PC-9 (cell line): ENCODE measurements at regions not wholly inside any gene's neighbourhood (a gene's known extent, or its start where the extent isn't known, plus 50 kb on each side); places are given as distances from the start of the nearest gene placed in this dataset.

Experiments
- BruUV-seq: library from RNA; stranded (reverse); fragments of 400-500 nt; replicated peaks from 2 replicates; lab custom pipeline; 2021; lab: Mats Ljungman, UMichigan
- CTCF ChIA-PET: fragments of 300-600 bp; sonication (Branson Sonifier 250); formaldehyde crosslinking; loops from one replicate; lab custom pipeline; 2022; ENCODE audit warnings: antibody characterized with exemption; lab: Charles Lee
- POLR2A ChIA-PET: fragments of 300-600 bp; sonication (Branson Sonifier 250); formaldehyde crosslinking; loops from one replicate; lab custom pipeline; 2022; ENCODE audit warnings: antibody characterized with exemption; ENCODE audit not compliant: unreplicated experiment; lab: Charles Lee
- DNase-seq, 2 experiments: peaks; one replicate each; pipeline versions ENCODE4 v3.0.0 to v3.0.0-alpha.2; 2015 to 2022; ENCODE audit warnings: mixed read lengths in 1 of 2
- H2AFZ ChIP-seq: fragments of 200-600 bp; sonication (generic); 2 replicates; pipeline ENCODE4 v1.8.1; 2017; ENCODE audit warnings: antibody characterized with exemption
- H3F3A ChIP-seq: fragments of 200-600 bp; sonication (generic); 2 replicates; pipeline ENCODE4 v1.8.1; 2017; ENCODE audit warnings: antibody characterized with exemption, mild to moderate bottlenecking, low read depth; ENCODE audit not compliant: insufficient read depth
- H3K27ac ChIP-seq: fragments of 200-600 bp; sonication (generic); 2 replicates; pipeline ENCODE4 v1.6.1; 2016; ENCODE audit warnings: mixed run types
- H3K27me3 ChIP-seq: fragments of 200-600 bp; sonication (generic); 2 replicates; pipeline ENCODE4 v1.6.1; 2016; ENCODE audit warnings: low read depth, mixed run types; ENCODE audit not compliant: insufficient read depth
- H3K36me3 ChIP-seq: fragments of 200-600 bp; sonication (generic); 2 replicates; pipeline ENCODE4 v1.6.1; 2016; ENCODE audit warnings: low read depth, mixed run types
- H3K4me1 ChIP-seq: fragments of 200-600 bp; sonication (generic); replicated peaks from 2 replicates; pipeline ENCODE4 v1.6.1; 2016; ENCODE audit warnings: mixed run types; ENCODE audit not compliant: insufficient read depth
- H3K4me2 ChIP-seq: fragments of 200-600 bp; sonication (generic); 2 replicates; pipeline ENCODE4 v1.6.1; 2017; ENCODE audit warnings: mixed run types
- H3K4me3 ChIP-seq: fragments of 200-600 bp; sonication (generic); 2 replicates; pipeline ENCODE4 v1.6.1; 2016; ENCODE audit warnings: mixed run types
- H3K79me2 ChIP-seq: fragments of 200-600 bp; sonication (generic); 2 replicates; pipeline ENCODE4 v1.6.1; 2017; ENCODE audit warnings: low read depth, mixed run types
- H3K9me2 ChIP-seq: fragments of 200-600 bp; sonication (generic); 2 replicates; pipeline ENCODE4 v1.8.1; 2017; ENCODE audit warnings: mild to moderate bottlenecking; ENCODE audit not compliant: insufficient read depth
- H3K9me3 ChIP-seq: fragments of 200-600 bp; sonication (generic); 2 replicates; pipeline ENCODE4 v1.8.1; 2016; ENCODE audit warnings: low read depth; ENCODE audit not compliant: insufficient read depth
- H4K20me1 ChIP-seq: fragments of 200-600 bp; sonication (generic); 2 replicates; pipeline ENCODE4 v1.8.1; 2017; ENCODE audit not compliant: insufficient read depth
- EZH2 ChIP-seq: fragments of 200-600 bp; sonication (generic); IDR thresholded peaks from 2 replicates; pipeline ENCODE4 v1.8.0; 2017; ENCODE audit warnings: antibody characterized with exemption, low read depth
- intact Hi-C: fragments of 100-400 bp; cut with micrococcal nuclease; formaldehyde crosslinking; loops from one replicate; pipeline ENCODE4 v1.10.0; 2022; ENCODE audit not compliant: unreplicated experiment
- TF ChIP-seq, protein P1 (sequence below): fragments of 200-600 bp; sonication (generic); conservative IDR thresholded peaks from 2 replicates; pipeline ENCODE4 v1.6.1; 2017; ENCODE audit warnings: mixed run types, antibody characterized with exemption, mild to moderate bottlenecking, moderate library complexity

DNA sequence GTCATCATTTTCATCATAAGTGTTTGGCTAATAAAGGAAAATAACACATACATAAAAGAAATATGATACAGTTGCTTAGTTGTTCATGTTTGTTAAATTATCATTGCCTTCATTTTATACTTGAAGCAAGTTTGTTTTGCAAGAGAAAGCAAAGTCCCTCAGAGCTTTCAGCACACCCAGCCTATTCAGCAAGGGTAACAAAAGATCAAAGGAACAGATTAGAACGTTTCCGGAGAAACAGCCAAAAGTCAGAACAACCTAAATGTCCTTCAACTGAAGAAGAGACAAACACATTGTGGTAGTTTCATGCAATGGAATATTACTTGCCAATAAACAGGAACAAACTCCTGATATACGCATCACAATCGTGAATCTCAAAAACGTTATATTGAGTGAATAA lies 380.7 kb downstream of the MZT1 start:
- no peaks in the 10 kb centered on the region for H3K9me2 ChIP-seq
- no peaks in the 10 kb centered on the region for H3K27me3 ChIP-seq
- no TSS peak for BruUV-seq
- no peak overlapping the region for H3K4me3 ChIP-seq
- H2AFZ ChIP-seq = no peak overlapping the region
- H3K4me1 ChIP-seq = no peaks in the 10 kb centered on the region
- no peaks in the 10 kb centered on the region for H3K79me2 ChIP-seq
- no peak overlapping the region for H3K27ac ChIP-seq
- no peaks in the 10 kb centered on the region for H4K20me1 ChIP-seq
- CTCF ChIA-PET = no interaction called here
- no peak for TF ChIP-seq EZH2
- no peak overlapping the region for H3K4me2 ChIP-seq
- no peaks in the 10 kb centered on the region for H3K9me3 ChIP-seq
- POLR2A ChIA-PET = no interaction called here
- H3F3A ChIP-seq = no peaks in the 10 kb centered on the region
- no peaks in the 10 kb centered on the region for H3K36me3 ChIP-seq
- no peak for DNase-seq
- intact Hi-C loops = no loop called here

DNA sequence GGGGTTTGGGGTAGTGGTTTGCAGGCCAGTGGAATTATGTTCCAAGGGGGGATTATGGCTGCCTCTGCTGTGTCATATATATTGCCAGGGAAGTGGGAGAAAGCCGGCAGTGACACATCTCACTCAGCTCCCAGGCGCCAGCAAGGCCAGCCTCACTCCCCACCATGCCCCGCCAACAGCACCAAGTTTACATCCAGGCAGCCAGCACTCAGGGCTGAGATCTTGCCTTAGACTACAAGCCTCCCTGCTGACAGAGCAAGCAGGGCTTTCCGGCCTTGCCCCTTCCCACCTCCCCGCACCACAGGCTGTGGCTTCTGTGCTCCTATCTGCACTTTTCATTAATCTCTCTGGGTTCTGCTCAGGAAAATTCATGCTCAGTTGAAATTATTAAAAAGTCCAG lies 385.1 kb downstream of the MZT1 start:
- Histone ChIP-seq H3K4me3 (no peak overlapping the region), H3K9me2 (no peaks in the 10 kb centered on the region), H3F3A (no peaks in the 10 kb centered on the region), H2AFZ (no peak overlapping the region), H3K4me1 (no peaks in the 10 kb centered on the region), H3K36me3 (no peaks in the 10 kb centered on the region), H3K27ac (no peak overlapping the region), H3K27me3 (no peaks in the 10 kb centered on the region), H4K20me1 (no peaks in the 10 kb centered on the region), H3K4me2 (no peak overlapping the region), H3K79me2 (no peaks in the 10 kb centered on the region), H3K9me3 (no peaks in the 10 kb centered on the region)
- POLR2A ChIA-PET = no interaction called here
- DNase-seq = no peak
- TF ChIP-seq, protein P1, sequence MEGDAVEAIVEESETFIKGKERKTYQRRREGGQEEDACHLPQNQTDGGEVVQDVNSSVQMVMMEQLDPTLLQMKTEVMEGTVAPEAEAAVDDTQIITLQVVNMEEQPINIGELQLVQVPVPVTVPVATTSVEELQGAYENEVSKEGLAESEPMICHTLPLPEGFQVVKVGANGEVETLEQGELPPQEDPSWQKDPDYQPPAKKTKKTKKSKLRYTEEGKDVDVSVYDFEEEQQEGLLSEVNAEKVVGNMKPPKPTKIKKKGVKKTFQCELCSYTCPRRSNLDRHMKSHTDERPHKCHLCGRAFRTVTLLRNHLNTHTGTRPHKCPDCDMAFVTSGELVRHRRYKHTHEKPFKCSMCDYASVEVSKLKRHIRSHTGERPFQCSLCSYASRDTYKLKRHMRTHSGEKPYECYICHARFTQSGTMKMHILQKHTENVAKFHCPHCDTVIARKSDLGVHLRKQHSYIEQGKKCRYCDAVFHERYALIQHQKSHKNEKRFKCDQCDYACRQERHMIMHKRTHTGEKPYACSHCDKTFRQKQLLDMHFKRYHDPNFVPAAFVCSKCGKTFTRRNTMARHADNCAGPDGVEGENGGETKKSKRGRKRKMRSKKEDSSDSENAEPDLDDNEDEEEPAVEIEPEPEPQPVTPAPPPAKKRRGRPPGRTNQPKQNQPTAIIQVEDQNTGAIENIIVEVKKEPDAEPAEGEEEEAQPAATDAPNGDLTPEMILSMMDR = no peak
- TF ChIP-seq EZH2 = no peak
- intact Hi-C loops = no loop called here
- no TSS peak for BruUV-seq
- CTCF ChIA-PET = no interaction called here

DNA sequence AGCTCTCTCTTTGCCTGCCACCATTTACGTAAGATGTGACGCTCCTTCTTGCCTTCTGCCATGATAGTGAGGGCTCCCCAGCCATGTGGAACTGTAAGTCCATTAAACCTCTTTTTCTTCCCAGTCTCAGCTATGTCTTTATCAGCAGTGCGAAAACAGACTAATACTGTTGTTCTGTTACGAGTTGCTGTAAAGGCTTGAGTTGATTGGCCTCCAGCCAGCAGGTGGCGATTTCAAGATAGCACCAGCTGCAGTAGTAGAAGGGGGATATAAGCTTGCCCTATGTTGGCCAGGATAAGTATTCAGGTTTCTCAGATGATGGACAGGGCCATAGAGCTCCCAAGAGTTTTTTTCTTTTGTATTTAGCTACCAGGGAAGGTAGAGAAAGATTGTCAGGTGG lies 385.5 kb downstream of the MZT1 start:
- BruUV-seq = no TSS peak
- H3K27me3 ChIP-seq = no peaks in the 10 kb centered on the region
- ChIA-PET POLR2A (no interaction called here), CTCF (no interaction called here)
- no peaks in the 10 kb centered on the region for H3K9me2 ChIP-seq
- H4K20me1 ChIP-seq = no peaks in the 10 kb centered on the region
- no peak for TF ChIP-seq EZH2
- TF ChIP-seq, protein P1 = no peak
- no peaks in the 10 kb centered on the region for H3K36me3 ChIP-seq
- H3K4me1 ChIP-seq = no peaks in the 10 kb centered on the region
- no peak for DNase-seq
- no peak overlapping the region for H3K27ac ChIP-seq
- H3F3A ChIP-seq = no peaks in the 10 kb centered on the region
- no peaks in the 10 kb centered on the region for H3K9me3 ChIP-seq
- no peak overlapping the region for H2AFZ ChIP-seq
- intact Hi-C loops = no loop called here
- H3K4me3 ChIP-seq = no peak overlapping the region
- H3K79me2 ChIP-seq = no peaks in the 10 kb centered on the region
- no peak overlapping the region for H3K4me2 ChIP-seq
